NOMO-1 (cell line): ENCODE measurements at regions not wholly inside any gene's neighbourhood (a gene's known extent, or its start where the extent isn't known, plus 50 kb on each side); places are given as distances from the start of the nearest gene placed in this dataset.

Experiments
- DNase-seq, 2 experiments: peaks; one replicate each; lab custom pipeline; 2025; ENCODE audit not compliant: unreplicated experiment in 2 of 2; lab: John Stamatoyannopoulos, UW

DNA sequence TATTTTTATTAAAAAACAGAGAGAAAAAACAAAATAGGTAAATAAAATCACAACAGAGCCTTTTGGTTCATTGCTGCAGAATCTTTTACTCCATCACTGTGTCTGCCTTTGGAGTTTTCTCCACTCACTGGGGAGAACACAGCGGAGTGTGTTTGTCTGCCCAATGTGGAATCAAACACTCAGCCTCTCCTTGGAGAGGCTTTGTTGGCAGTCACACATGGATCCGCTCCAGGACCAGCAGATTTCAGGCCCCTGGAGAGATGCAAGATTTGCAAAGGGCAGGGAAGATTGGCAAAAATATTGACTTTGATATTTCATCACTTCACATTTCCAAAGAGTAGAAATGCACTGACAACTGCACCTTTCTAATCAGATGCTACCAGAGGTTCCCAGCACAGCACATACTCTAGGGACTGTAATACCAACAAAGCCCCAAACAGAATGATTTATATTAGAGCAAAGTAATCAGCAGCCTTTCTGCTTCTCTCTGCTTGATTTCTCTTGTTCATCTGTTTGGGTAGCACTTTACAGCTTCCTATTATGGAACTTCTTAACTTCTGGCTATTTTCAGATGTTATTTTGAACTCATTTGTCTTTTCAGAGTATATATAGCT lies 1898.8 kb upstream of the PIK3C3 start:
- DNase-seq = no peak

DNA sequence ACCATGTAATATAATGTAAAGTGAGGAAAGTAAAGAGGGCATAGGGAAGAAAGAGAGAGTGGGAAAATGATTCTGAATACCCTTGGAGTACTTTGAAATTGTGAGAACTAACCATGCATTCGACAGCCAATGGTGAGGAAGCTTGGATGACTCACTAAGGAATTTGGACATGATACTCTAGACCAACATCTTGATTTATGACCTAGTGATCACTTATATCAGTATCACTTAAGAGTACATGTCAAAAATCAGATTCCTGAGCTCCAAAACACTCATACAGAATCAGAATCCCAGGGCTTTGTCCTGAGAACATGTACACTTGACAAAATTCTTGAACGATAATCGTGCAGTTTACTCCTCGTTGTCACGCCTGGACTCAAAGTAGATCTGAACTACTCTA lies 1899.8 kb upstream of the PIK3C3 start:
- DNase-seq = no peak

DNA sequence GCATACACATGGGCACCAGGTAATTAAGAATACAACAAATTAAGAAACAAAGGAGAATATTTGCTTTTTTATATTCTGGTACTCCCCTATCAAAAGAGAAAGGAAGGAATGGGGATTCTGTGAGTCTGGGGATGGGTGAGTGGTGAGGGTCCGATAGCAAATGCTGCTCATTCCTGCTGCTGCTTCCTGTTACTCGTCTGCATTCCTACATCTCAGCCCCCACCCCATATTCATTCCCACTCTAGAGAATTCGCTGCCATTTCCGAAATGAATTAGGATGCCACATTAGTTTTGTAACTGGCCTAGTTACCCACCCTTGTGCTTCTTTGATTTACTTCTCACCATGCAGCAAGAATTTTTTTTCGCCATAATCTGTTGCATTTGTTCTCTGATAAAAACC lies 1905.3 kb upstream of the PIK3C3 start:
- no peak for DNase-seq

DNA sequence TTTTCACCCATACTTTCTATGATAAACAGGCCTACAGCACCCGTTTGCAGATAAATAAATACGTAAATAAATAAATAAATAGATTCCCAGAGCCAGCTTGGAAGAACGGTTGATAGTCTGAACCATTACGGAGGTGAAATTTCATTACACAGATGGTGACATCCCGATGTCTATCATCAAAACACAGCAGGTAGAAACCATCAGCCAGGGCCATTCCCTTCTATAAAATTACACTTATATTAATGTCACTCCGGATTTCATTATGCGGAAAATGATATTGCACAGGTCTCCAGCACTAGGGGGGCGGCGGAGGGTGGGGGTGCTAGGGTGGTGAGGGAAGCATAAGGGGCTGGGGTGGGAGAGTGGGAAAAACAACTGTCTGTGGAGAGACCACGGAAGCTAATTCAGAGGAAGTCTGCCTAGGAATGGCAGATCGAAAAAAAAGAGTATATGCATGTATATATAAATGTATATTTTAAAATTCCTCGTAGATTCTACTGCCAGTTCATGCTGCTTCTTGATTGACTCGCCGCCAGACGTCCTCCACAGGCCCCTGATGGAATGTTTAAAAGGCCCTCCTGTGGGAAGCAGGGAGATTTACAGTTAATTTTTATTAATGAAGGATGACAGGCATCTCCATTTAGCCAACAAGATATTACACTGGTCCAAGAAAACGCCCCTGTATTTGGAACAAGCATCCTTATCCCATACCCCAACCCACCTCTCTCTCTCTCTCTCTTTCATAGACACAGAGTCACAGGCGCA lies 1906.0 kb upstream of the PIK3C3 start:
- no peak for DNase-seq

DNA sequence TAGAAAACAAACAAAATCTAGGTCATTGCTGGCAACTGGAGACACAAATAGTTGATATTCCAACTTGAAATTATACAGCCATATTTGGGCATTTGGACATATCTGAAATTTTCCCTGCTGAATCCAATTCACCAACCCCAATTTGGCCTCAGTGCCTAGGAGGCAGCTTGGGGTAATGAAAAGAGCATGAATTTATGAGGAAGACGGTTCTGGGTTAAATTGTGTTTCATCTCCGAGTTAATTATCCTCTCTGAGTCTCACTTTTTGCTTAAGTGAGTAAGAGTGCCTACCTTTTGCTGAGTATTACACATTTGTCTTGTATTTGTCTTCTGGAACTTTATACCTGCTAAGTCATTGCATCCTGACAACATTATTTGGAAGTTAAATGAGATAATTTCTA lies 1906.8 kb upstream of the PIK3C3 start:
- DNase-seq = no peak

DNA sequence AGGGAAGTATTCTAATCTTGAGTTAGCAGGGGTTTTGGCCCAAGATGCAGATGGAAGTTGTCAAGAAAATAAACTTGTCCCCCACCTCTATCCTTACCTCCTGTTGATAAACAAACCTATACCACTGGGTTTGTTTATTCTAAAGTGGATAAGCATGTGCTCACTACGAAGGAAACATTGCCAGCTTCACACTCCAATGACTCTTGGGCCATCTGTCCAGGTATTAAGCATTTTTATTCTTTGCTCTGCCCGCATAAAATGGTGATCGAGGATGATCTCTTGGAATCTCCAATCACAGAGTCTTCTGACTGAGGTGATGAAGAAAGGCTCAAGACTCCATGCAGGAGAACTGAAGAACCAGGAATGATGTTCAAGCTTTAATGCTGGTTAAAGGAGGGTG lies 1908.4 kb upstream of the PIK3C3 start:
- DNase-seq = no peak

DNA sequence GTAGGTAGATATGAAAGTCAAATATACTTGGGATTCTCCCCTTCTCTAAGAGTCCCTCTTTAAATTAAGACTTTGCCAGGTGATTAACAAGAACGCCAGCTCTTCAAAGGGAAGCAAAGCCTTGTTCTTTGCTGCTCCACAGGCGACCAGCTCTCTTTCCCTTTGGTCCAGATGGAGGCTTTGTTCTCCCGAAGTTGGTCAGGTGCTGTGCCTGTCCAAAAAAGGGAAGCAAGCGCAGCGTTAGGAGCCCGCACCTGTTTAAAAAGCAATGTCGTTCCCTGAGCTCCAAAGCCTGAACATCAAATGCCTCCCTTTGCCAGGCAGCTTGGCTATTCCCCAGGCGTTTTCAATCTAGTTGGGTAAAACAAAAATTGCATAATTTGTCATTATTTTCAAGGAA lies 1913.1 kb upstream of the PIK3C3 start:
- DNase-seq = no peak

DNA sequence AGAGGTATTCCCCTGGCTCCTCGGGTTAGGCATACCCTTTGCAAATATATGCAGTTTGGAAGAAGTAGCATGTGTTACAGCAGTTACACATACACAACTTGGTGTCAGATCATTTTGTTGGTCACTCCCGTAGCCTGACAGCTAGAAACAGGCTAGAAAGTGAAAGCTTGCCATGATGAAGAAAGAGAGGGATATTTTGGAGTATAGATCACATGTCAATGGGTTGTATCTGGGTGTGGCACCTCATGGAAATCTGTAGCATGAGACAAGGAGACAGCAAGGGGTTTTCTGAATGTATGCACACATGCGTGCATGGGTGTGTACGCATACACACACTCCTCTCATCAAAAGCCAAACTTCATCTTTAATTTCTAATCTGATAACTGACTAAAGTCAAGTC lies 1914.5 kb upstream of the PIK3C3 start:
- no peak for DNase-seq

DNA sequence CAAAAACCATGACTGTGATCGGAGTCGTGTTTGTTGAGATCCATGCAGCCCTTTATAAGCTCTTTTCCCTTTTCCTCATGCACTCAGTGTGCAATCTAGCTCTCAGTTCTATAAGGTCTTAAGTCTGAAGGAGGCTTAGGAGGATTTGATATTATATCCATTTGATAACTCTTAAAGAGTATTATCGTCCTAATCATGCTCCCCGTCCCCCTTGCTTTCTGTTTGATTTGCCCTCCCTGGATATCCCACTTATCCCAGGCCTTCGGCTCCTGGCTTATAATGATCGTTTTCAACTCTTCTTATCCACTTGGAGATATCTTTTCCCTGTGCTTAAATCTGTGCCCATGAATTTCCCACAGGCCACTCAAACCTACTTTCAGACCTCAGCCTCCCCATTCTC lies 1917.7 kb upstream of the PIK3C3 start:
- DNase-seq = no peak

DNA sequence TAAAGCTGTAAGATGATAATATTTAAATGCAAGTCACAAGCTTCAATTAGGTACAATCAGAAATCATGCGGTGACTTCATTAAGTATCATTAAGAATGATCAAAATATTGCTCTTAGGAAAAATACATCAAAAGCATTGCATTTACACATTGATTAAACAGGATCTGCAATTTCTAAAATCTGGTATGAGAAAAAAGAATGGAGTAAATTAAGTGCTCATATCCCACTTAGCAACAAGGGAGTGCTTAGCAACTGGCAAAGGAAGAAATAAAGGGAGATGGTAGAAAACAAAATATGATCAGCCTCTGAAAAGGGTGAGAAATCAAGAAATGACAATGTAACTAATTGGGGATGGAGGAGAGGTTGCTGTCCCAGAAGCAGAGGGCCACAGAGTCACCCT lies 1918.2 kb upstream of the PIK3C3 start:
- DNase-seq = no peak

DNA sequence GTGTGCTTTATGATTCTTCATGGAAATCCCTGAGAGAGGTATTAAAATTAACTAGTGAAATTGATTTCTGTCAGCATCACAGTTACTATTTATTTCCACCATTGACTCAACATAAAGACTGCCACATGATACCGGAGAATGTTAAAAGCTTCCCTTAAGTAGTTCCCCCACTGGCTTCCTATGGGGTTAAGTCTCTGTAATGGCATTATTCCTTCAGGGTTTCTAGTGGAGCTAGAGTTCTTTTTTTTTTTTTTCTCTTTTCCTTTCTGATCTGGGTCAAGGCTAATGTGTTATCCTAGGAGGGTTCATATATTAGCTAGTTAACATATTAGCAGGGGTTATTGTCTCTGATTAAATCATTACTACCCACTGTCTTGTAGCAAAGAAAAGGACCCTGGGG lies 1919.1 kb upstream of the PIK3C3 start:
- no peak for DNase-seq

DNA sequence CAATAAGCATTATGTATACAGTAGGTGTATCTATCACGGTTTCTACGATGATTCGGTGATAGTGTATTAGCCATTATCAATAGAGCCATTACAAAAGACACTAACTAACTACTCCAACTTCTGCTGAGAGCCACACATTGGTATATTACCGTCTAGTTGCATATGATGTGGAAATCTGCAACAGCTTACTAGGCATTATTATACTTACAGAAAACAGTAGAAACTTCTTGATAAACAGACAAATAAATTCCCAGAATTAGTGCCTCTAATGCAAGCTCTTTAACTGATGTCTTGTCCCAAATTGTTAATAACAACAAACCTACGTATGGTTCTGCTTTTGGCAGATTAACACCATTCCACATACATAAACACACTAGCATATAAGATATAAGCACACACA lies 1923.0 kb upstream of the PIK3C3 start:
- no peak for DNase-seq

DNA sequence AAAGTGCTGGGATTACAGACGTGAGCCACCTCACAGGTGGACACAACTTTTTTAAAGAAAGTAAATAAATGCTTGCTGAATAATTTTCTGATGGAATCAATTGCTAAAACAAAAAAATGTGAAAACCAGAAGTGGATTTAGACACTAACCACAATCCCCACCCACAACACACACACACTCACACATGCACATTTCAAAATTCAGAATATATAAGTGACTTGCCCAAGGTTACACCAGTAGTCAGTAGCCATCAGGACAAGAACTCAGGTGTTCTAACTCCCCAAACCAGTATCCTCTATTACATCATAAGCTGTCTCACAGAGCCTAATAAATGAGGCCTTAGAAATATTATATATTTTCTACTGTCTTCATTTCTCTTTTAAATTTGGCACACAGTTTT lies 1923.6 kb upstream of the PIK3C3 start:
- DNase-seq = no peak

DNA sequence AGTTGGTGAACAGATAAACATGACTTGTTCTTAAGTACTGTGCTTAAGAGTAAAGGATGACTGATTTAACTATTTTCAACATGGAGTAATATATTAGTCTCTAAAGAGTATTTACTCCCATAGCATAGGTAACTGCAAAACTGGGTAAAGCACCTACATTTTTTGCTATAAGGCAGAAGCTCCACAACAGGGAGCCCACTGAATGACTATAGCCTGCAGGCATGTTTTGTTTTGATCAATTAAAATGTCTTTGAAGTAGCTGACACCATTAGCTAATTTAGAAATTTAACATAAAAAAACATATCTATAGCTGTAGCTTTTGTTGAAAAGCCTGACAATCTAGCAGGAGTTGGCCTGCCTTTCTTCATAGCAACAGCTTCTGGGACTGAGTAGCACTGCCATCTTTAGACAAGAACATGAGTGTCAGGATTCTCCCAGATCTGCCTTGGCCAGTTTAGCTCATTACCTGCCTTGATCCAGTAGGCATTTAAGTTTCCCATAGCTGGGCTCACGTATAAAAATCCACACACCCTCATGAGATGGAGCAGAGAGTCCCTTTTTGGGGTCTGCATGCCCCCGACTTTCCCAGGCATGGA lies 1935.1 kb upstream of the PIK3C3 start:
- no peak for DNase-seq

DNA sequence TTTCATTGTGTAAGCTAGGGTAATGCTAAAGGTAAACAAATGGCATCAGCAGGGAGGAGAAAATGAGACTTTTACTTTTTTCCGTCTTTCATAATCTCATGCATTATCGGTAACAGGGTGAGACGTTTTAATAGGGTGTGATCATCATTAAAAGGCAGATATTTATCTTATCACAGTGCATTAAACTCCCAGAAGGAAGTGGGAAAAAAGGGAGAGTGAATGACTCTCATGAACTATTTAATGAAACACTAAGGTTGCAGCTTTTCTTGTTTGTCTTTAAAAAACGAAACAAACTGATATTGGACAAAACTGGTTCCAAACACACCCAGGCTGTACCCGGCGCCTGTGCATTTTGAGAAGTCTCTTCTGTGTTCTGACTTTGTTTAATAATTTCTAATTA lies 1936.8 kb upstream of the PIK3C3 start:
- DNase-seq = no peak

DNA sequence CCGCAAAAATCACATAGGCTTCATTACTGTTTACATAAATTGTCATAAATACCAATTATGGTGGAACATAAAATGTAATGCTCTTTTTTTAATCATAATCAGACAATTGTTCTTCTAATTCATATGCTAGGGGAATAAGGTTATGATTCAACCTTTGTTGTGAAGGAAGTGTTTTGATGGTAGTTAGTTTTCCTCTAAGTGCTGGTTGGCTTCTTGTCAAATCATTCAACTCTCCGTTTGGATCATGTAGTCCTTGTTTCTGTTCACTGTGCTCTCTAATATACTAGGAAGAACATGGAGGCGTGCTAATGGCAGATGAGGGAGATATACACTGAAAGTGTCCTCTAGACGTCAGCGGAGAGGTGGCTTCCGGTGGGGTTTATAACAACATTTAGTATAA lies 1938.0 kb upstream of the PIK3C3 start:
- no peak for DNase-seq

DNA sequence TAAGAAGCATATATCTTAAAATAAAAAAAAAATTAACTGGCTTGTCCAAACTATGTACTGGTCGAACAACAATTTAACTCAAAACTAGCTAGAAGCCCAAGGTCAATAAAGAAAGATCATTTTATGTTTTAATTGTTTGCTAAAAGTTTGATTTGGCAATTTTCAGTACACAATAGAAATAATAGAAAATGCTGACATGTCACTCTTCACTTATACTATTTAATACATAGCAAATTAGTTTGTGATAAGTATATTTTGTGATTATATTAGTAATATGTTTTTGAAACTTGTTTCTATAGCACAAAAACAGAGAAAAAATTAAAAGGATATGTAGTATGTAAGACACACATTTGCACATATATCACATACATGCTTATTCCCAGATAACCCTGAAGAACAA lies 1938.6 kb upstream of the PIK3C3 start:
- DNase-seq = no peak

DNA sequence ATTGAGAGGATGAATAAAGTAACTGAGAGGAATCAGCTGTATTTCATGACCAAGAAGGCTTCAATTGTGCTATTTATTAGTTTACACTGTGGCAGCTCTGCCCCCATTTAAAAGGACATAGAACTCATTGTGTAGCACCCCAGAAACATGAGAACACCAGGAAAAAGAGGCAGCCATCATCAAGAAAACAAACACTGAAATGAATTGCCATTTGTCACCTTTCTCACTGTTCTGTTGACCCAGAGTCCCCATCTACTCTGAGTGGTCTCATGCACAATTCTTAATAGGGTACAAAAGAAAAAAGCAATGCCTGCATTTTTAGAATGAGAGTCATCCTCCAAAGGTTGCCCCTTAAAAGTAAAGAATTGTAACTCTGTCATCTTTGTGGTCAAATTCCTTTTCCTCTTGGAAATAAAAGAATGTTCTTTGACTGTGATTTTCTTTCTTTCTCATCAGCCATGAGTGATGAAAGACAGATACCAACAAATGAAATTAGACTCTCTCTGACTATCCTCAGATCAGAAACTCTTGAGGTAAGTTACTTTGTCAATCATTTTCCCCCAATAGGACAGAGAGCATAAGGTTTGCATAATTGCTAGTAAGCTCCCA lies 1941.9 kb upstream of the PIK3C3 start:
- DNase-seq = no peak

DNA sequence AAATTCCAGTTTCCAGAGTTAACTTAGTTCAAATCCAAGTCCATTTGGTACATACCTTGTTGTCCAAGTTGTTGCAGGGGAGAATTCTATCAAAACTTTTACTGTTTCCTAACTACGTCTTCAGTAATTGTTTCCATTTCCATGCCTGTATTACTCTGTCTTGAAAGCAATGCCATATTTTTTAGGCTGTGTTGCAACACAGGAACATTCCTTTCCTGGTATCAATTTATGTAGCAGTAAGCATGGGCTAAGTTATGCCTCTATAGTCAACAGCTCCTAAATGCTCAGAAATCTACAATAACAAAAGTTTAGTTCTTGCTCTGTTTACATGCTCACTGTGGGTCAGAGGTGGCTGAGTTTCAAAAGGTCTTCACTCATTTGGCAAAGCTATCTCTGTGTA lies 1943.8 kb upstream of the PIK3C3 start:
- no peak for DNase-seq

DNA sequence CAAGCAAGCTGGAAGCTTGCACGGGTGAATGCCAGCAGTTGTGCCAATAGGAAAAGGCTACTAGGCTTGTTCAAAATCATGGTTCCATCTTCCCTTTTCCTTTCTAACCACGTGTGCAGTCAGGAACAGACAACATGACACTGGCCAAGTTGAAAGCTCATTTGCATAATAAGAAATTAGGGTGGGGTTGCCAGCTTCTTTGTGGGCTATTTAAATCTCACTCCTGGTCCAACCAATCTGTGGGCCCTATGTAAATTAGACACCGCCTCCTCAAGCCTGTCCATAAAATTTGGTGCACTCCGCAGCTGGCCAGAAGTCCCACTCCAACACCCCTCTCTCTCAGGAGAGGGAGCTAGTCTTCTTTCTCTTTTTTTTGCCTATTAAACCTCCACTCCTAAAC lies 1948.4 kb upstream of the PIK3C3 start:
- no peak for DNase-seq

DNA sequence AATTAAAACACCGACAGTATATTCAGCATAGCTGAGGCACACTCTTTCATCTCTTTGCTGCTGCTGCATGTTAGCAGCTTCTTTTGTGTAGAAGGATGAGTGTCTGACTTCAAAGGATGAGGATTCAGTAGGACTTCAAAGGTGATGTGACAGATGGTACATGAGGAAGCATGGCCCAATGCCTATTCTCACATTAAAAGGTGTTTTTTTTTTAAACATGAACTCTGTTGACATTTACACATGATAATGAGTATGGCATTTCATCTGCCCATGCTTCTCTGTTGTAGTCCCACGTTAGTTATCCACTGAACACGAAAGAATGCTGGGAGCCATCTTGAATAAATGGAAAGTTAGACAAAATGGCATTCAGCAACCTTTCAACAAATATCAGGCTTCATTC lies 1950.8 kb upstream of the PIK3C3 start:
- no peak for DNase-seq

DNA sequence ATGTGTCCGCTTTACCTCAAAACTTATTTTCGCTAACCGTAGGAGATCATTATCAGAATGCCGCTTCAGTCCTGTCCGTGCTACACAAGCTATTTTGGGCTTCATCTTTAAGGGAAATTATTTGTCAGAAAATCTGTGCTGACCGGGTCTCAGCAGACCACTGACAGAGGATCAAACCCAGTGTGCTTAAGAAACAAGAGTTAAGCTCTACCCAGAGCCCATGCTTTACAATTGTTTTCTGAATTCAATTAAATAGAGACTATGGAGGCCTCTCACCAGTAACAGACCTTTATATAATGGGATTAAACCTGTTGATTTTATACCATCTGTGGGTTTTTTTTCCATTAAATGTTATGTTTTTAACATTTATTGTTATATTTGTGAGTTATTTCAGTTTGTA lies 1956.7 kb upstream of the PIK3C3 start:
- no peak for DNase-seq
